Hypothalamus (tissue), 51 donors: ENCODE measurements at regions not wholly inside any gene's neighbourhood (a gene's known extent, or its start where the extent isn't known, plus 50 kb on each side); places are given as distances from the start of the nearest gene placed in this dataset.
"Not testable (repeated sequence)": the region's sequence is repeated elsewhere in the genome, so short reads cannot be mapped to it uniquely, and the experiment has no call there.

Source experiments
- DNase-seq, 51 donors: peaks; one replicate each; lab custom pipeline; 2025; lab: John Stamatoyannopoulos, UW

- DNase-seq: not testable (repeated sequence)
Observed at GRCh38 chr6:43925636-43926139, 155.7 kb downstream of the VEGFA start.

DNA sequence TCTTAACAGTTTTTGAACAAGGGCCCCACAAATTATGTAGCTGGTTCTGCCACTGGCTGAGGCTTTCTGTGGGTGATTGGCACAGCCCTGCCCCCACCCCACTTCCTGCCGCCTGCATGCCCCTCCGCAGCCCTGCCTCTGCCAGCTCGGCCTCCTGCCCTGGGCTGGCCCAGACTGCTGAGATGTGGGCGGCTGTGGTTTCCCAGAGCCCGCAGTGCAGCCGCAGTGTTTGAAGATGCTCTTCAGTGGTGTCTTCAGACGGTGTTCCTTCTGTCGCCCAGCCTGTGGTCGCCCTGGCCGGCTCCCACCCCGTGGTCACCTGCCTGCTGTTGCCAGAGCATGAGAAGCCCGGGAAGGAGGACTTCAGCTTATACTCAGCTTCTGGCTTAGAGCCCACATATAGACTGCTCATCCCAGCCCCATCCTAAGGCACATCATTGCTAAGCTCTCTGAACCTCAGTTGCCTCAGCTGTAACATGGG is 154.3 kb downstream of the VEGFA start:
- DNase-seq: peak in 27 of 51 donors; percentile 10 to 50 (median 31)

GRCh38 chr6:43923376-43924221 is 153.6 kb downstream of the VEGFA start:
- no peak for DNase-seq

DNA sequence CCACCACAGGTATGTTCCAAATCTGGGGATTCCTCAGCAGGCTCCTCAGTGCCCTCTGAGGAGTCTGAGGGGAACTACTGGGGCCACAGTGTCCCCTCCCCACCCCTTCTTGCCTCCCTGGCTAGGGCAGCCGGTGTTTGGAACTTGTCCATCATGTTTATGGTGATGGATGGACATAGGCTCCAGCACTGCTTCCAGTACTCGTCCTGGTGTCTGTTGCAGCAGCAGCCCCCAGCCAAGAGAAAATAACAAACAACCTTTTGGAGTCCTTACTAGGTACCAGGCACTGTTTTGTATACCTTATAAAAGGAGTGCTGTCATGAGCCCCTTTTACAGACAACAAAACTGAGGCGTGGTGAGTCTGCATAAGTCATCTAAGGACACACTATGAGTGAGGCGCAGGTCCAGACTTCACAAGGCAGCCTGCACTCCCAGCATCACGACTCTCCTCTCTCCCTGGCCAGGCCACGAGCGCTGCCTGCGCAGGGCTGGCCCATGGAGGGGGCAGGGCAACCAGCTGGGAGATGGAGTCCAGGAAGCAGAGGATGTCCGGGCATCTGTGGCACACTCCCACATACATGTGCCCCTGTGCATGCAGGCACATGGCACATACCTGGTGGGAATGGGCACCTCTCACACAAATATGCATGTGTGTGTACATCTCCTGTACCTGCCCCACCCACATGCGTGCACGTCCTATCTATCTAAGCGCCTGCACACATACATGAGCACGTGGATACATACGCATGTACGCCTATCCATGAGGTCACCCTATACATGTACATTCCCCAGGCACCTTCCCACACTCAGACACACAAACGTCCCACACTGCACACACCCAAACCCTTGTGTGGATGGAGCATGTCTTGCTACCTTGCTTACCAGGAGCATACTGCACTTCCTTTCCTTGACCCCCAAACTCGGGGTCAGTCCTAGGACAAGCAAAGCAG is 152.7 kb downstream of the VEGFA start:
- no peak for DNase-seq

- DNase-seq: no peak
Observed at GRCh38 chr6:43921548-43922425, 151.8 kb downstream of the VEGFA start.

GRCh38 chr6:43921039-43921438 is 151.0 kb downstream of the VEGFA start:
- no peak for DNase-seq

GRCh38 chr6:43919774-43920173 is 149.8 kb downstream of the VEGFA start:
- no peak for DNase-seq

- no peak for DNase-seq
Observed at GRCh38 chr6:43917878-43918382, 147.9 kb downstream of the VEGFA start.

DNA sequence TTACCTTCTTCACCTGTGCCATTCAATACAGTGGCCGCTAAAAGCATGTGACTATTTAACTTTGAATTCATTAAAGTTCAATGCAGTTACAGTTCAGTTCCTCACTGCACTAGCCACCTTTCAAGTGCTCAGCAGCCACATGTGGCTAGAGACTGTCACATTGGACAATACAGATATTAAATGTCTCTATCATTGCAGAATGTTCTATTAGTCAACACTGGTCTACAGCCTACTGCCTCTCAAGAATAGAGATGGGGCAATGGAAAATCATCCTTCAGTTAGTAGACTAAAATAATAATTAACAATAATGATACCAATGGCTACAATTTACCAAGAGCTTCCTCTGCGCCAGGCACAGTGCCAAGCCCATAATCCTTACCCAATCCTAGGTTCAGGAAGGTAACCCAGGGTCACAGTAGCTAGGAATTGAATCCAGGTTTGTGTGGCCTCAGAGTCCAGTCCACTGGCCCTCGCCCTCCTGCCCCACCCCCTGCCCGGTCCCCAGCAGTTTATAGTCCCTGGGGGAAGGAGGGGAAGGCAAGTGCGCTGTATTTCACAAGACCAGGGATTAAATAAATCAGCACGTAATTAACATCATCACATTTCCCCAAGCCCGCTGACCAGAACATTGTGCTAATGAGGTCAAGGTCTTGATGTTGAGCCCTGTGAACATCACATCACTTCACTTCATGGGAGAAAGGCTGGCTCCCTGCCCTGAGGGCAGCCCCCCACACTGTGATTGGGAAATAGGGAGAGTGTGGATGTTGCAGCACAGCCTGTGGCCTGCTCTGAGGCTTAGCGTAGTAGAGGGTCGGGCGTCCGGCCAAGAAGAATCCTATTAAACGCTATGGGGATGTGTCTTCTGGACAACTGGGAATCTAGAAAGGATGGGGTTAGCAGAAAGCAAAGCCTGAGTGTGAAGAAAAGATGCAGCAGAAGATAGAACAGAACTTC is 147.2 kb downstream of the VEGFA start:
- DNase-seq: no peak

GRCh38 chr6:43915986-43916923 is 146.2 kb downstream of the VEGFA start:
- no peak for DNase-seq

DNA sequence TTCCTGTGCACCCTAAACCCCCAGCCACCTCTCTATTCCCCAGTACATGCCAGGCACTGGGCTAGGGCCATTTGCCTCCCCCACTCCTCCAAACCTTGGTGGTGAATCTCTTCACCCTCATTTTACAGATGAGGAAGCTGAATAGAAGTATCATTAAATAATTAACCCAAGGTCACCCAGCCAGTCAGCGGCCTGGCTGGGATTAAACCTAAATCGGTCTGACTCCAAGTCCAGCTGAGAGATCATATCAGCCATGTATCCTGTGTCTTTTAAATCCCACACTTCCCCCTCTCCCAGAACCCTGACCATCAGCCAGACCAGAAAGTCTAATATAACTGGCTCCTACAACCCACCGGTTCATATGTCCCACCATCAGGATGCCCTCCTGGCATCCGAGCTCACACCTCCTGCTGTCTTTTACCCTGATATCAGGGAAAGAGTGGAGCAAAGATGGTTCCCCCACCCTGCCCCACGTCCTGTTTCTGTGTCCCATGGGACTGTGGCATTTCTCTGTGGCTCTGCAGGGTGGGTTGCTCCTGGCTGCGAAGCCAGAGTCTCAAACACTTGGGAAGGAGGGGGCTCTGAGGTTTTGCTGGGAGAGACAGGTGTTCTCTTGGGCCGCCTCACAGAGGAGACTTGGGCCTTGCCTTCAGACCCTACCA is 145.3 kb downstream of the VEGFA start:
- no peak for DNase-seq

GRCh38 chr6:43914272-43915147 is 144.5 kb downstream of the VEGFA start:
- DNase-seq: no peak

DNA sequence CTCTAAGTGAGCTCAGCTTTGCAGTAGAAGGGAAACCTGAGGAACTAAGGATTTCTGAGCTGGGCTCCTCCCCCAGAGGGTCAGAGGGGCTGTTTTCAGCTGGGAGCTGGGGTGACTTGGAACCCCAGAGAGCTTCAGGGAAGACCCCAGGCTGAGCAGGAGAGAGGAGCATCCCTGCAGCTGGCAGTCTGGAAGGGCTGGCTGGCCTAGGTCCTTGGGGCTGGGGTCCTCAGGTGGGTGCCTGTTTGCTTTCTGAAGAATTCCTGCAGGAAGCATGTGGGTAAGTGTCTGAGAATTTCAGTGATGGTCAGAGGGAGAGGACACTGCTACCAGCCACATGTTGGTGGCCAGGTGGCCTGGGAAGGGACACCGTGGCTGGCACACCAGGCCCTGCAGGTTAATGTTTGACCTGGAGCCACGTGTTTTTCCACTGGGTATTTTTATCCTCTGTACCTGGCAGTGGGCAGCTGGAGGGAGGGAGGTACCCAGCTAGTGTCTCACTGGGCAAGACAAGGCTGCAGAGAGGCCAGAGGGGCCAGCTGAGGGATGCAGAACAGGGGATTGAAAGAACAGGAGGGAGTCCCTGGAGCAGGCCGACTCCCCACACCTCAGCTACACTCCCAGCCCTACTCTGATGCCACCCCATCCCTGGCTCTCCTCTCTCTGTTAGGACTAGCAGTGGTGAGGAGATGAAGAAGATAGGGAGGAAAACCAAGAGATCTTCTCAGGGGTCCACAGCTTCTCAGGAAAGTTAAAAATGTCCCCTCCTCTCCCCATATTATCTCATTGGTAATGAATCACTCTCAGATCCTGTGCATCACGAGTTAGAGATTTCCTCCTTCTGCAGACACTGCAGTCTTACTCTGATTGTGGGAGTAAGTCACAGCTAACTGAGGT is 143.6 kb downstream of the VEGFA start:
- DNase-seq: no peak

- DNase-seq: no peak
Observed at GRCh38 chr6:43912598-43913371, 142.8 kb downstream of the VEGFA start.
